PFSK-1 (cell line): ENCODE measurements at regions not wholly inside any gene's neighbourhood (a gene's known extent, or its start where the extent isn't known, plus 50 kb on each side); places are given as distances from the start of the nearest gene placed in this dataset.

ENCODE experiments used
- FOXP2 ChIP-seq: optimal IDR thresholded peaks from 2 replicates; pipeline ENCODE3; 2011; ENCODE audit warnings: borderline replicate concordance, control low read depth, inconsistent platforms; ENCODE audit not compliant: insufficient read depth; ENCODE audit errors: extremely low read length, extremely low read depth
- POLR2AphosphoS5 ChIP-seq: IDR thresholded peaks from 2 replicates; pipeline ENCODE4 v1.6.1; 2012; ENCODE audit warnings: low read depth, mild to moderate bottlenecking, control low read depth, low read length, moderate library complexity
- REST ChIP-seq, 2 experiments: IDR thresholded peaks; 2 replicates each; pipeline versions ENCODE4 v1.6.1 to v1.8.0; 2011 to 2012; ENCODE audit warnings: low read depth in 2 of 2, low read length in 2 of 2, control low read depth in 1 of 2, inconsistent platforms in 1 of 2, mild to moderate bottlenecking in 1 of 2, moderate library complexity in 1 of 2; ENCODE audit not compliant: insufficient read depth in 1 of 2
- SIN3A ChIP-seq: IDR thresholded peaks from 2 replicates; pipeline ENCODE4 v1.6.1; 2012; ENCODE audit warnings: mild to moderate bottlenecking, low read length, moderate library complexity, borderline replicate concordance; ENCODE audit not compliant: insufficient read depth
- TAF1 ChIP-seq: IDR thresholded peaks from 2 replicates; pipeline ENCODE4 v1.6.1; 2012; ENCODE audit warnings: low read length, control low read depth, borderline replicate concordance; ENCODE audit not compliant: insufficient read depth

DNA sequence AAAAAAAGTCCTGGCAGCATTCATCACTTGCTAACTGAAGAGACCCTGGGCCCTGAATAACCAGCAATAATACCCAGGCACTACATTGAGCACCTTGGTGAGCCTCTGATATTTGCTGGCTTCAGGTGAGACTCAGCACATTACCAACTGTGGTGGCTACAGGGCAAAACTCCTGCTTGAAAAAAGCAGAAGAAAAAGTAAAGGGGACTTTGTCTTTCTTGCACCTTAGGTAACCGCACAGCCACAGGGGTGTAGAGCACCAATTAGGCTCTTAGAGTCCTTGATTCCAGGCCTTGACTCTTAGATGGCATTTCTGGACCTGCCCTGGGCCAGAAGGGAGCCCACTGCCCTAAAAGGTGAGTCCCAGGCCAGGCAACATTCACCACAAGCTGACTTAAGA, 269.5 kb downstream of the AUH start:
- no peak for TF ChIP-seq FOXP2
- no peak for TF ChIP-seq SIN3A

GRCh38 chr9:91094324-91095088, 267.2 kb downstream of the AUH start:
- no peak for TF ChIP-seq POLR2AphosphoS5
- no peak for TF ChIP-seq SIN3A
- no peak for TF ChIP-seq FOXP2
- TF ChIP-seq TAF1 = no peak

- TF ChIP-seq POLR2AphosphoS5 (no peak), FOXP2 (no peak), SIN3A (no peak), TAF1 (no peak), REST (IDR thresholded peaks at IDR 0.05; ENCODE audit: insufficient read depth in 1 of 2, low read depth in 2 of 2, low read length in 2 of 2) (no peak)
Observed at GRCh38 chr9:91098203-91098850, 263.4 kb downstream of the AUH start.

DNA sequence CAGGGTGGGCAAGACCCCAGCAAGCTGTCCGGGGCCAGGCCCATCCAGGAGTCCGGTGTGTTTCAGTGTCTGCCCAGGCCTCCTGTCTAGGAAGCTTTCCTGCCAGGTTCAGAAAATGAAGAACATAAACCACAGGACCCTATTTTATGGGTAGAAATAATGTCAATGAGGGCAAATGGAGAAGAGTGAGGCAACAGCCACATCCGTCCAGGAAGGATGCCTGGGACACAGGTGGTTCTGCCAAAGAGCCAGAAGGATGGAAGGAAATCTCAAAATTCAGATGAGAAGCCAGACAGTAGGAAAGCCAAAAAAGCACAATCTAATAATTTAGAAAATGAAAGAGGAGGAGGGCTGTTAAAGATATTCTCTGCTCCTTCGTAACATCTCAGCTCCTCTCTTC, 262.3 kb downstream of the AUH start:
- TF ChIP-seq FOXP2 = no peak
- TF ChIP-seq TAF1 = no peak
- TF ChIP-seq POLR2AphosphoS5 = no peak
- TF ChIP-seq SIN3A = no peak
- no peak for TF ChIP-seq REST (IDR thresholded peaks at IDR 0.05; ENCODE audit: insufficient read depth in 1 of 2, low read depth in 2 of 2, low read length in 2 of 2)

DNA sequence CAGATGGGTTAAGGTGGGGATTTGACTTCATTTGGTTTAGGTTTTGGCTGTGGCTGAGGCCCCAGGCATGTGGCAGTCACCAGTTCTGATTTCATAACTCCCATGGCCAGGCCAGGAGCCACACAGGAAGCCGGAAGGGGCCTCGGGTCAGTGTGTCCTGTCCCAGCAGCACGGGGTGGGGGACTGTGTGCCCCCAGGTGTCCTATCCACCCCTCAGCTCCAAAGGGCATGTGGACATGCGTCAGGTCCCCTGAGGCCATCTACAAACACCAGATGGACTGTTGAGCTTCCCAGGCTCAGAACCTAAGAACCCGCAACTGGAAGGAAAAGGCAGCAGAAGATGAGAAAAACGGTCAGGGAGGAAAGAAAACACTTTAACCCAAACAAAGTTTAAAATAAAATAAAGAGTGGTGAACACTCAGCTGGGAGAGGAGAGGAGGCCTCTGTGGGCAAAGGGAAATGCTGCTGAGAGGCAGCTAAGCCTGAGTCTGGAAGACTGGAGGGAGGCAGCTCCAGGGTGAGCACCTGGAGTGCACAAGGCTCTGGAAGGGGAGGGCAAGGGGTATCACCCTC, 260.8 kb downstream of the AUH start:
- TF ChIP-seq TAF1 = no peak
- no peak for TF ChIP-seq POLR2AphosphoS5
- no peak for TF ChIP-seq FOXP2
- TF ChIP-seq SIN3A = no peak
- TF ChIP-seq REST (IDR thresholded peaks at IDR 0.05; ENCODE audit: insufficient read depth in 1 of 2, low read depth in 2 of 2, low read length in 2 of 2) = no peak

GRCh38 chr9:91101611-91102168, 260.0 kb downstream of the AUH start:
- TF ChIP-seq POLR2AphosphoS5 = no peak
- TF ChIP-seq SIN3A = no peak
- TF ChIP-seq REST (IDR thresholded peaks at IDR 0.05; ENCODE audit: insufficient read depth in 1 of 2, low read depth in 2 of 2, low read length in 2 of 2) = no peak
- no peak for TF ChIP-seq TAF1
- TF ChIP-seq FOXP2 = no peak
